ENCODE measurements at regions not wholly inside any gene's neighbourhood (a gene's known extent, or its start where the extent isn't known, plus 50 kb on each side); places are given as distances from the start of the nearest gene placed in this dataset.
"Not testable (repeated sequence)": the region's sequence is repeated elsewhere in the genome, so short reads cannot be mapped to it uniquely, and the experiment has no call there.

DNA sequence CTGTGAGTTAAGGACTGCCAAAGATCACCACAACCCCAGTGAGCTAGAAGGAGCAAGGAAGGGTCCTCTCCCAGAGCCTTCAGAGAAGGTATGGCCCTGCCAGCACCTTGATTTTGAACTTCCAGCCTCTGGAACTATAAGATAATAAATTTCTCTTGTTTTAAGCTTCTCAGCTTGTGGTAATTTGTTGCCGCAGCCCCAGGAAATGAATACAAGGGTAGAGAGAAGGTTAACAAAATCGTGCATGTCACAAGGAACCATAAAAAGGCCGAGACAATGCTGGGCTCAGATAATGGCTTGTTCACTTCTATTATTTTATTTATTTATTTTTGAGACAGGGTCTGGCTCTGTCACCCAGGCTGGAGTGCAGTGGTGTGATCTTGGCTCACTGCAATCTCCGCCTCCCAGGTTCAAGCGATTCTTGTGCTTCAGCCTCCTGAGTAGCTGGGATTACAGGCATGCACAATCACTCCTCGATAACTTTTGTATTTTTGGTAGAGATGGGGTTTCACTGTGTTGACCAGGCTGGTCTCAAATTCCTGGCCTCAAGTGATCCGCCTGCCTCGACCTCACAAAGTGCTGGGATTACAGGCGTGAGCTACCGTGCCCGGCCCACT is 71.5 kb downstream of the WSB1 start:
- H2AFZ ChIP-seq (ENCODE audit: low read length); H3K4me2 ChIP-seq (ENCODE audit: low read depth, low read length, poor library complexity, severe bottlenecking); H3K27ac ChIP-seq (ENCODE audit: low read length); H3K9me3 ChIP-seq (ENCODE audit: low read length); H3K9me2 ChIP-seq (replicated peaks; ENCODE audit: insufficient read depth, low read length); H3K36me3 ChIP-seq (ENCODE audit: insufficient read depth, low read length); H3K9ac ChIP-seq (ENCODE audit: low read length); H3K27me3 ChIP-seq (ENCODE audit: low read length); H4K20me1 ChIP-seq (ENCODE audit: insufficient read depth, low read depth, low read length); DNase-seq; H3K4me1 ChIP-seq (ENCODE audit: low read length); H3K79me2 ChIP-seq (ENCODE audit: low read length); H3K4me3 ChIP-seq (ENCODE audit: low read length): not testable (repeated sequence)

DNA sequence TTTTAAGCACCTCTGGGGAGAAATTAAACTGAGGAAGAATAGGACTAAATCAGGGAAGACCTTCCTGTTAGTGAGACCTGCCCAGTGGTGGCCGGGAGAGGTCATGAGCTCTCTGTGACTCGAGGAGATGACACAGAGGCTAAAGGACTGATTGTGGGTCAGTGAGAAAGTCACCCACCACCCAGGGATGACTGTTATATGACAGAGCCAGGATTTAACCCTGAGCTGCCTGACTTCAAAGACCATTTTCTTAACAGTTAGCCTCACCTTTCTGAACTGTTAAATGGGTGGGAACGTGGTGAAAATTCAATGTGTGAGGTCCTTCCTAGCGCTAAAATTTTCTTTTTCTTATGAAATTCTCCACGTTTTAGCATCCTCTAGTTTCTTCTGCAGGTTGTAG is 72.5 kb downstream of the WSB1 start:
- no peaks in the 10 kb centered on the region for H3K79me2 ChIP-seq (ENCODE audit: low read length)
- no peak overlapping the region for H3K27ac ChIP-seq (ENCODE audit: low read length)
- no peaks in the 10 kb centered on the region for H3K9me2 ChIP-seq (replicated peaks; ENCODE audit: insufficient read depth, low read length)
- H3K4me3 ChIP-seq (ENCODE audit: low read length), result no peak overlapping the region
- no peak overlapping the region for H3K9ac ChIP-seq (ENCODE audit: low read length)
- no peaks in the 10 kb centered on the region for H4K20me1 ChIP-seq (ENCODE audit: insufficient read depth, low read depth, low read length)
- no peak overlapping the region for H2AFZ ChIP-seq (ENCODE audit: low read length)
- H3K9me3 ChIP-seq (ENCODE audit: low read length), result no peaks in the 10 kb centered on the region
- H3K27me3 ChIP-seq (ENCODE audit: low read length), result no peaks in the 10 kb centered on the region
- no peaks in the 10 kb centered on the region for H3K36me3 ChIP-seq (ENCODE audit: insufficient read depth, low read length)
- no peak for DNase-seq
- no peaks in the 10 kb centered on the region for H3K4me1 ChIP-seq (ENCODE audit: low read length)
- no peak overlapping the region for H3K4me2 ChIP-seq (ENCODE audit: low read depth, low read length, poor library complexity, severe bottlenecking)

DNA sequence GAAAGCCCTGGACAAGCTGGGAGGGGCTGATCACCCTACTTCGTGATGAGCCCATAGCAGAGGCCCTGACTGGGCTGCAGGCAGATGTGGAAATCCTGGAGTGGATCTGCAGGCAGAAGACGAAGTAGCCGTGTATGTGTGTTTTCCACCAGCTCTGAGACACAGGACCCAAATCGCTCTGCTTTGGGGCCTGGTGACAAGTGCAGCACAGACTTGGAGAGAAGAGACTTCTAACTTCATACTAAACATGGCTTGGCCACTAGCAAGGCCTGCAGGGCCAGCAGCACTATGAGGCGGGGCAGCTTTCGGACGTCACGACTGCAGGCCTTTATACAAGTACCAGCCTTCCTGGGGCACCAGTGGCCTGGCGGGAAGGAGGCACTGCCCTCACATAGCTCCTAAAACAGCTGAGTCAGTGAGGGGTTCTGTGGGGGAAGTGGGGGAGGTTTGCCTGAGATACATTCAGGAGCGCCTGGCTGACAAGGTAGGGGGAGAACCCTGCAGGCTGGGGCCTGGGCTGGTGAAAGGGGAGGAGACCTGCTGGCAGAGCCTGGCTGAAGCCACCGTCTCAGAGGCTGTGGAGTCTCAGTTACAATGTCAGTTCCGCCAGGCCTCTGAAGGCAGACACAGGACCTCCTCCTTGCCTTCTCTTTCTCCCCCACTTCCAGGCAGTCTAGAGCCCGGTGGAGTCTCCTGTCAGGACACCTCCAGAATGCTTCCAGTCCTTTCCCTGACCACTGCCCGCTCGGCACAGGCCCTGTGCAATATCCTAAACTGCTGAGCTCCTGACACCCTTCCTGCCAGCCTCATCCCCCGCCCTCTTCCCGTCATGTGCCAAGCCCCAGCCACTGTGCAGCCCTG is 73.4 kb downstream of the WSB1 start:
- Histone ChIP-seq H3K9me3 (ENCODE audit: low read length) (no peaks in the 10 kb centered on the region), H3K4me2 (ENCODE audit: low read depth, low read length, poor library complexity, severe bottlenecking) (no peak overlapping the region), H2AFZ (ENCODE audit: low read length) (no peak overlapping the region), H3K9me2 (replicated peaks; ENCODE audit: insufficient read depth, low read length) (no peaks in the 10 kb centered on the region), H3K4me3 (ENCODE audit: low read length) (no peak overlapping the region), H3K27me3 (ENCODE audit: low read length) (no peaks in the 10 kb centered on the region), H3K36me3 (ENCODE audit: insufficient read depth, low read length) (no peaks in the 10 kb centered on the region), H3K4me1 (ENCODE audit: low read length) (no peaks in the 10 kb centered on the region), H4K20me1 (ENCODE audit: insufficient read depth, low read depth, low read length) (no peaks in the 10 kb centered on the region), H3K79me2 (ENCODE audit: low read length) (no peaks in the 10 kb centered on the region), H3K27ac (ENCODE audit: low read length) (no peak overlapping the region), H3K9ac (ENCODE audit: low read length) (no peak overlapping the region)
- DNase-seq, result no peak

DNA sequence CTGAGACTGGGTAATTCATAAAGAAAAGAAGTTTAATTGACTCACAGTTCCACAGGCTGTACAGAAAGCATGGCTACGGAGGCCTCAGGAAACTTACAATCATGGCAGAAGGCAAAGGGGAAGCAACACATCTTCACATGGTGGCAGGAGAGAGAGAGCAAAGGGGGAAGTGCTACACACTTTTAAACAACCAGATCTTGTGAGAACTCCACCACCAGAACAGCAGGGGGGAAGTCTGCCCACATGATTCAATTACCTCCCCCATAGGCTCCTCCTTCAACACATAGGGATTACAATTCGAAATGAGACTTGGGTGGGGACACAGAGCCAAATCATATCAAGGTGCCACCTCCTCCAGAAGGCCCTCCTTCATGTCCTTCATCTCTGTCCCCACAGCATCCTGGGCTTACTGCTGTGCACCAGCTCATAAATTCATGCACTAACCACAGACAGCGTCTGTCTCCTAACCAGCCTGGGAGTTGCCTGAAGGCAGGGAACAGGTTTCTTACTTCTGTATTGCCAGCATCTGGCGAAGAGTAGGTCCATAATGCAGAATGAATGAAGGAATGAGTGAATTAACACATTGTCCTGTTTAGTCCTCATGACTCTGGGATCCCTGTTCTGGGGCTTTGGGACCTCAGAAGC is 74.4 kb downstream of the WSB1 start:
- Histone ChIP-seq H2AFZ (ENCODE audit: low read length) (no peak overlapping the region), H3K9ac (ENCODE audit: low read length) (no peak overlapping the region), H3K9me3 (ENCODE audit: low read length) (no peaks in the 10 kb centered on the region), H3K4me2 (ENCODE audit: low read depth, low read length, poor library complexity, severe bottlenecking) (no peak overlapping the region), H3K4me3 (ENCODE audit: low read length) (no peak overlapping the region), H3K9me2 (replicated peaks; ENCODE audit: insufficient read depth, low read length) (no peaks in the 10 kb centered on the region), H3K27me3 (ENCODE audit: low read length) (no peaks in the 10 kb centered on the region), H4K20me1 (ENCODE audit: insufficient read depth, low read depth, low read length) (no peaks in the 10 kb centered on the region), H3K4me1 (ENCODE audit: low read length) (no peaks in the 10 kb centered on the region), H3K27ac (ENCODE audit: low read length) (no peak overlapping the region), H3K79me2 (ENCODE audit: low read length) (no peaks in the 10 kb centered on the region), H3K36me3 (ENCODE audit: insufficient read depth, low read length) (no peaks in the 10 kb centered on the region)
- DNase-seq, result no peak

DNA sequence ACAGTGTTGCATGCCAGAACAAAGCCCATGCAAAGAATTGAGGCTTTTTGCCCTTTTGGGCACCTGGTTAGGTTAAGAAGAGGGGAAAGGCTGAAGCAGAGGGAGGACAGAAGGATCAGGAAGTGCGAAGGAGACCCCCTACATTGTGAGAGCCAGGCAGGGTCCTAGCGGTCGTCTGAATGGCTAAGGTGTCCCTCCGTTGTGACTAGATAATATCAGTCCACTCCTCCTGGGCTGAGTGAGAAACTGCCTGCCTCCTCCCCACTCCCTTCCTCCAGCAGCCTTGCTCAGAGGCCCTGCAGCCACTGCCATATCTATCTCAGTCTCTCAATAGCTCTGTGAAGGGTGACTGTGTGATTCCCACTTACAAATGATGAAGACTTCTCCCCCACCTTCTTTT is 75.1 kb downstream of the WSB1 start:
- Histone ChIP-seq H2AFZ (ENCODE audit: low read length) (no peak overlapping the region), H3K79me2 (ENCODE audit: low read length) (no peaks in the 10 kb centered on the region), H3K4me2 (ENCODE audit: low read depth, low read length, poor library complexity, severe bottlenecking) (no peak overlapping the region), H3K4me1 (ENCODE audit: low read length) (no peaks in the 10 kb centered on the region), H3K27me3 (ENCODE audit: low read length) (no peaks in the 10 kb centered on the region), H3K27ac (ENCODE audit: low read length) (no peak overlapping the region), H3K9ac (ENCODE audit: low read length) (no peak overlapping the region), H3K4me3 (ENCODE audit: low read length) (no peak overlapping the region), H3K36me3 (ENCODE audit: insufficient read depth, low read length) (no peaks in the 10 kb centered on the region), H4K20me1 (ENCODE audit: insufficient read depth, low read depth, low read length) (no peaks in the 10 kb centered on the region), H3K9me2 (replicated peaks; ENCODE audit: insufficient read depth, low read length) (no peaks in the 10 kb centered on the region), H3K9me3 (ENCODE audit: low read length) (no peaks in the 10 kb centered on the region)
- no peak for DNase-seq

DNA sequence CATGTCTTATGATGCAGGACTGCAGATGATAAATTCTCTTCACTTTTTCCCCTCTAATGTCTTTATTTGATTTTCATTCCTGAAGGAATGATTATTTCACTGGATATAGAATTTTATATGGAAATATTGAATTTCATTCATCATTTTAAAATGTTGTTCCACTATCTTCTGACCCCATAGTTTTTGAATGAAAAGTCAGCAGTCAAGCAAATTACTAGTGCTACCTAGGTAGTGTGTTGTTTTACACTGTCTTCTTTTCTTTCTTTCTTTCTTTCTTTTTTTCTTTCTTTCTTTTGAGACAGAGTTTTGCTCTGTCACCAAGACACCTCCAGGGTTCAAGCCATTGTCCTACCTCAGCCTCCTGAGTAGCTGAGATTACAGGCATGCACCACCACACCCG is 76.9 kb downstream of the WSB1 start:
- no peak overlapping the region for H3K9ac ChIP-seq (ENCODE audit: low read length)
- no peaks in the 10 kb centered on the region for H3K9me3 ChIP-seq (ENCODE audit: low read length)
- no peaks in the 10 kb centered on the region for H3K79me2 ChIP-seq (ENCODE audit: low read length)

DNA sequence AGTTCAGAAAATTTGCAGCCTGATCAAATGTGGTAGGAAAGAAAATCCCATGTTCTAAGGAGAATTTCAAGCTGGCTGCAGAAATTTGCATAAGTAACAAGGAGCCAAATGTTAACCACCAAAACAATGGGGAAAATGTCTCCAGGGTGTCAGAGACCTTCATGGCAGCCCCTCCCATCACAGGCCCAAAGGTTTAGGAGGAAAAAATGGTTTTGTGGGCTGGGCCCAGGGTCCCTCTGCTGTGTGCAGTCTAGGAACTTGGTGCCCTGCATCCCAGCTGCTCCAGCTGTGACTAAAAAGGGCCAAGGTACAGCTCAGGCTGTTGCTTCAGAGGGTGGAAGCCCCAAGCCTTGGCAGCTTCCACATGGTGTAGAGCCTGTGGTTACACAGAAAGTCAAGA is 79.8 kb downstream of the WSB1 start:
- H3K9me3 ChIP-seq (ENCODE audit: low read length); H2AFZ ChIP-seq (ENCODE audit: low read length); H3K9me2 ChIP-seq (replicated peaks; ENCODE audit: insufficient read depth, low read length); DNase-seq; H3K79me2 ChIP-seq (ENCODE audit: low read length); H3K36me3 ChIP-seq (ENCODE audit: insufficient read depth, low read length); H3K4me2 ChIP-seq (ENCODE audit: low read depth, low read length, poor library complexity, severe bottlenecking); H3K27ac ChIP-seq (ENCODE audit: low read length); H4K20me1 ChIP-seq (ENCODE audit: insufficient read depth, low read depth, low read length); H3K9ac ChIP-seq (ENCODE audit: low read length); H3K4me1 ChIP-seq (ENCODE audit: low read length); H3K4me3 ChIP-seq (ENCODE audit: low read length); H3K27me3 ChIP-seq (ENCODE audit: low read length): not testable (repeated sequence)

More for the DNA sequence above, 76.9 kb downstream of the WSB1 start:
- no peaks in the 10 kb centered on the region for H3K36me3 ChIP-seq (ENCODE audit: insufficient read depth, low read length)
- H3K4me3 ChIP-seq (ENCODE audit: low read length), result no peak overlapping the region
- no peaks in the 10 kb centered on the region for H3K27me3 ChIP-seq (ENCODE audit: low read length)
- no peaks in the 10 kb centered on the region for H3K4me1 ChIP-seq (ENCODE audit: low read length)
- no peak for DNase-seq
- H3K4me2 ChIP-seq (ENCODE audit: low read depth, low read length, poor library complexity, severe bottlenecking), result no peak overlapping the region
- H2AFZ ChIP-seq (ENCODE audit: low read length), result no peak overlapping the region
- H3K27ac ChIP-seq (ENCODE audit: low read length), result no peak overlapping the region
- H4K20me1 ChIP-seq (ENCODE audit: insufficient read depth, low read depth, low read length), result no peaks in the 10 kb centered on the region
- no peaks in the 10 kb centered on the region for H3K9me2 ChIP-seq (replicated peaks; ENCODE audit: insufficient read depth, low read length)

DNA sequence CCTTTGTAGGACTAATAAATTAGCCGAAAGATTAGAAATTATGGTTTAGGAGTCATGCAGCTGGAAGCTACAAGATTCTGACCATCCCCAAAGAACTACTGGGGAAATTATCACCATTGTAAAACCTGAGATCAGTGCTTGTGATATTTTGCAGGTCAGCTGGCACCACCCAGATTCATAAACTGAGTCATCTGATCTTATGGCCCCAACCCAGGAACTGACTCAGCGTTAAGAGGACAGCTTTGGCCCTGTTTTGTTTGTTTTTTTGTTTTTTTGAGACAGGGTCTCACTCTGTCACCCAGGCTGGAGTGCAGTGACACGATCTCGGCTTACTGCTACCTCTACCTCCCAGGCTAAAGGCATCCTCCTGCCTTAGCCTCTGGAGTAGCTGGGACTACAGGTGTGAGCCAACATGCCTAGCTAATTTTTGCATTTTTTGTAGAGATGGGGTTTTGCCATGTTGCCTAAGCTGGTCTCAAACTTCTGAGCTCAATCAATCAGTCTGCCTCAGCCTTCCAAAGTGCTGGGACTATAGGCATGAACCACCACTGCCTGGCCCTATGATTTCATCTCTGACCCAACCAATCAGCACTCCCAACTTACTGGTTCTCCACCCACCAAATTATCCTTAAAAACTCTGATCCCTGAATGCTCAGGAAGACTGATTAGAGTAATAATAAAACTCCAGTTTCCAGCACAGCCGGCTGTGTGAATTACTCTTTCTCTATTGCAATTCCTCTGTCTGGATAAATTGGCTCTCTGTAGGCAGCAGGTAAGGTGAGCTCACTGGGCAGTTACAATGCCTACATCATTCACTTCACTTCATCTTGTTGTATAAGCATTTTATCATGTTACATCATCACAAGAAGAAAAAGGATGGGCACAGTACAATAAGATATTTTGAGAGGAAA is 79.4 kb upstream of the KSR1 start:
- Histone ChIP-seq H3K9ac (ENCODE audit: low read length) (no peak overlapping the region), H3K36me3 (ENCODE audit: insufficient read depth, low read length) (no peaks in the 10 kb centered on the region), H3K4me3 (ENCODE audit: low read length) (no peak overlapping the region), H3K9me3 (ENCODE audit: low read length) (no peaks in the 10 kb centered on the region), H3K27ac (ENCODE audit: low read length) (no peak overlapping the region), H3K9me2 (replicated peaks; ENCODE audit: insufficient read depth, low read length) (no peaks in the 10 kb centered on the region), H3K27me3 (ENCODE audit: low read length) (no peaks in the 10 kb centered on the region), H2AFZ (ENCODE audit: low read length) (no peak overlapping the region), H4K20me1 (ENCODE audit: insufficient read depth, low read depth, low read length) (no peaks in the 10 kb centered on the region), H3K79me2 (ENCODE audit: low read length) (no peaks in the 10 kb centered on the region), H3K4me2 (ENCODE audit: low read depth, low read length, poor library complexity, severe bottlenecking) (no peak overlapping the region), H3K4me1 (ENCODE audit: low read length) (no peaks in the 10 kb centered on the region)
- no peak for DNase-seq

Measured in Karpas-422 (cell line).